Umbilical cord (tissue), 1 donor: ENCODE measurements at regions not wholly inside any gene's neighbourhood (a gene's known extent, or its start where the extent isn't known, plus 50 kb on each side); places are given as distances from the start of the nearest gene placed in this dataset.

Source experiments
- DNase-seq: peaks from one replicate; pipeline ENCODE4 v3.0.0-alpha.2; 2015; ENCODE audit warnings: low spot score

DNA sequence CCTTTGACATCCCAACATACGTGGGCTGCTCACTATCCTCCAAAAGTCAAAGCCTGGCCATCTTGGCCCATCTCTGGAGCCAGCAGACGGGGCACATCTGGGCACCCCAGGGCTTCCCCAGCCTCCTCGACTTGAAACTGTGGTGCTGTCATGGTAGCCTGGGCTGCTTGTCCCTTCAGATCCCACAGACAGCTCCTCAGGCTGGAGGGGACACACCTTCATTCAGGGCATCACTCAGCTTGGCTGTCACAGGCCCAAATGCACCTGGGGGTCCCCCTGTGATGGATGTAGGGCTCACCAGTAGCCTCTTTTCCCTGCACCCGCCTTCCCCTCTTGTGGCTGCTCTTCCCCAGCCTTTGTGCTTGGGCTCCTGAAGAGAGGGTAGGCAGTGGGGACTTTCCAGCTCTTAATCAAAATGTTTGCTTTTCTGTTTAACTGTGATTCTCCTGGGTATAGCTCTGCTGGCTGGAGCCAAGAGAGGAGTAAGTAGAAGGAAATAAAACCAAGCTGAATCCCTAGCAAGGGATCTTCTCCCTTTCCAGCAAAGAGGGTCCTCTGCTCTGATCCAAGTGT lies 92.3 kb downstream of the GYPC start:
- no peak for DNase-seq

DNA sequence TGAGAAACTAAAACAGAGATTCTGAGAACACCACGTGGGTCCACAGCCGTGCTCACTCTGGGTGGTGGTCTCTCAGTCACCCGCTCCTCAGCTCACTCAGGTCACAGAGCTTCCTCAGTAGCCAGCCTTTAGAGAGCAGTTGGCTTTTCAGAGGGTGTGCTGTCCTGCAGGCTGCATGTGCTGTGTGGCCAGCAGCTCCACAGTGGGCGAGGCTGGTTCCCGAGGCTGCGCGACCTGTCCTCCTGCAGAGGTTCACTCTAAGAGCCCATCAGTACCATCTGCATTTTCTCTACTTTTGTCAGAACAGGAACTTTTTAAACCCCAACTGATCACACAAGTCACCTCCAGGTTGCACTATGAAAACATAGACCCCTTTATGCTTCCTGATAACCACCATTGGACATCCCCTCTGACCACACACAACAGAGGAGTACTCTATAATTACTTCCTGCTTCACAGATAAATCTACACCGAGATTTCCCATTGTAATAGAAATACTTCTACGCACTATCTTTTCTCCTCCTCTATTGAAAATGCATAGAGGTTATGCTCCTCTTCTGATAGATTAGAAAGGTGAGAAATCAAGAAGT lies 93.1 kb downstream of the GYPC start:
- no peak for DNase-seq

DNA sequence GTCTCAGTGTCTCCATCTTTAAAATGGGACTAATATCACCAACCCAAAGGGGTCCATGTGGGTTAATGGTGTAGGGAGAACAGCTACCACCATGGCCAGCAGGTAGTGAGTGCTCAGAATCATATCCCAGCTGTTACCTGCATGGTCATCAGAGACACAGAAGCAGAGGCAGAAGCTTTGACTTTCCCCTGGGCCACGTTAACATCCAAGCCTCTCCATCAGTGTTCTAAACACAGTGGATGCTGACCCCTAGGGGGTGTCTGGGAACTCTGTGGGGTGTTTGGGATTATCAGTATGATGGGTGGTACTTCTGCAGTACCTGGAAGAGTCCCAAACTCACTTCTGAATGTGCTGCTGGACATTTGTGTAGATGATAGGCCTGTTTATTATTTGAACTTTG lies 93.6 kb downstream of the GYPC start:
- DNase-seq, result no peak

DNA sequence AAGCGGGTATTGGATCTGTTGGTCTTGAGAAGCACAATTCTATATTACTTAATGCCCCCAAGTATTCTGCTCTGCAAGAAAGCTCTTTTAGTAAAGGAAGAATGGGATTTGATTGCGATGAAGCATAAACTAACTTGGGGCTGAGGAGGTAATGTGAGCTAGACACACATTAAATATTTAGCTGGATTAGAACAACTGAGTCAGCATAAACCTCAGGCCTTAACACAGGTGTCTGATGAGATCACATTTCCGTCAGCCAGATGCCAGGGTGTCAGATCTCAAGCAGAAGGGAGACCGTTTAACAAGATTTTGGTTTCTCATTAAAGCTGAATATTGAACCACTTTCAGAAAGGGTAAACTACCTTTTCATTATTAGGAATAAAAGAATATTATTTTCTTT lies 94.5 kb downstream of the GYPC start:
- no peak for DNase-seq

DNA sequence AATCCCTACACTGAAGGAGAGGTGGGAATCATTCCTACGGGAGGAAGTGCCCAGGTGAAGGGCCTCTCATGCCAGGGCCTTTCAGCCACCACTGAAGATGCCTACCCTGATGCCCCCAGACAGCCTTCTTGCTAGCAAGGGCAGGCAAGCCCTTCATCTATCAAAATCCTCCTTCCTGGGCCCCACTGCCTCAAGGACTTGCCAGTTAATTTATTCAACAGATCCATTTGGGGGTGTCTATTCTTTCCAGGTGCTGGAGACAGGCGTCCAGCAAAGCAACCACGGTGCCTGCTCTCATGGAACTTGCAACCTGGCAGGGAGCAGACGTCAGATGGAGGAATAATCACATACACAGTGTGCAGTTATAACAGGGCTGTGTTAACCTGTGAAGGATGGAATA lies 95.5 kb downstream of the GYPC start:
- DNase-seq, result no peak

DNA sequence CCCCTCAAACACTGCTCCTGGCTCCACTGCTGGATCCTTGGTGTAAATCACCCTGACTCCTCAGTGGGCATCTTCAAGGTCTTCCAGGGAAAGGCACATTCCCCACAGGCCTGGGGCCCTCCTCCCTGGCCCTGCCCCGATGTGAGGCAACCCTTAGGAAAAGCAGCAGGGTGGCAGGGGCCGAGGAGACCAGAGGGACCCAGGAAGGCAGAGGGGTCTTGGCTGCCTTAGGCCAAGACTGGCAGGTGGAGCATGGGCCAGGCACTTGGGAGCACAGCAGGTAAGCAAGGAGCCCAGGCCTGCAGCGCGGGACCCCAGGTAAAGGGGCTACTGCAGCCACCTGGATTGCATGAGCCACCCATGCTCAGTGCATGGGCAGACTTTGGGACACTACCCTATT lies 96.9 kb downstream of the GYPC start:
- no peak for DNase-seq

DNA sequence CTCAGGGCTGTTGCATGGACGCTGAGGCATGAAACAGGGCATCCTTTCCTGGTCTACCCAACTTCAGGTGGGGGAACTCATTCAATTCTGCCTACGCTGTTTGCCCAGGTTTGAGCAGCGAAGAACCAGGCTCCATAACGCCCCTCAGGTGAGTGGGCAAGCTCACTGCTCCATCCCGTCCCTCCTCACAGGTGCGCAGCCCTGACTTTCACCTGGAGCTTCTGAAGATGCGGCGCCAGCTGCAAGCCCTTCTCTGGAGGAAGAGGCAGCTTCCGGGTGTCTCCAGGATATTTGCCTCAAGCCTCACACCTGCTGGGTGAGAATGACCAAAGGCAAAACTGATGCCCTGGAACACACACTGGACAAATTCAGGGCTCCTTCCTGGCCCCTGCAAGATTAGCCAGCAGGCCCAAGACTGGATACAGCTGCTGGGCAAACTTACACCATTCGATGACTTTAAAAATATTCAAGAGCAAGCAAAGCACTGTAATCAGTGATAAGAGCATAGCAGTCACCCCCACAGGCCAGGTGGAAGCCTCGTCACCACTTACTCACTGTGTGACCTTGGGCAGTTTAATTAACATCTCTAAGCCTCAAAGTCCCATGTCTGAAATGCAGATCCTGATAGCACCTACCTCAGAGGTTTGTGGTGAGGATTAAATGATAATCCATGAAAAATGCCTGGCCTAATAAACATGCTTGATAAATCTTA lies 97.7 kb downstream of the GYPC start:
- DNase-seq, result no peak

DNA sequence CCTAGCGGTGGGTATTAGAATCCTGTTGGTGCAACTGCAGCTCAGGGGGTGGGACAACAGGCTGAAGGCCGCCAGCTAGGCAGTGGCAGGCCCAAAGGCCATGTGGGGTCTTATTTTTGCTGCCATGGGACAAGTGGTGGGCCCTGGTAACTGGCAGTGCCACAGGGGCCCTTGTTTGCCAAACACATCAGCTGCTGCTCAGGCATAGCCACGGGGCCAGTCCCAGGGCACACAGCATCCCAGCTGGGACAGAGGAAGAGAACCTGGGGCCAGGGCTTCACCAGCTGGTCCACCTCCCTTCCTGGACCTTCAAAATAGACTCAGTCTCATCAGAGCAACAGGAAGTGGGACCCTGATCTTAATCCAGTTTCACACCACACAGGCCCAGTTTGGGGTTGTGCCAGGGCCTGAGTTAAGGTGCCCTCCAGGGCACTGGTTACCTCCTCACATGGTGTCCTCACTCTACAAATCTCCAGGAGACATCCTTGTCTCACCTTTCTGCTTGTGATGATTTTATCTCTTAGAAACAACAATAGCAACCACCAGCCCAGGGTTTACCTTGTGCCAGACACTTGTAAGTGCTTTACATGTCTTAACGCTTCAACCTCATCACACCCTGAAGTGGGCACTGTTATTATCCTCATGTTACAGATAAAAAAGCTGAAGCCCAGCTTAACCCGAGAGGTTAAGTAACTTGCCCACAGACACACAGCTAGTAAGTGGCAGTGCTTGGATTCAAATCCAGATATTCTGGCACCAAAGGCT lies 98.5 kb downstream of the GYPC start:
- DNase-seq, result no peak

DNA sequence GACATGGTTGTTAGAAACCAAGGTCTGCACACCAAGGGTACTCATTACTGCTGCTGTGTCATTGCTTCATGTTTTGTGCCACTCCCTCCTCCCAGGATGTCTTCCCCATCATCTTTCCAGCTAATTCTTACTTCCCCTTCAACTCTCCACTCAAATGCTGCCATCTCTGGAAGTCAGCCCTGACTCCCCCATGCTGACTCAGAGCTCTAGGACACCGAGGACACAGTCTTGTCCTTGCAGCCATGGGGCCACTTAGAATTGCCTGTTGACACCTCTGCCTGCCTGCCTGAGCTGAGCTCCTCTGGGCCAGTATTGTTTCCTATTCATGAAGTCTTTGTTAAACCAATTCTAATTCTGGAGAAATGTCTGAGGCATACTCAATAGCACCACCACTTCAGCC lies 100.2 kb downstream of the GYPC start:
- no peak for DNase-seq

DNA sequence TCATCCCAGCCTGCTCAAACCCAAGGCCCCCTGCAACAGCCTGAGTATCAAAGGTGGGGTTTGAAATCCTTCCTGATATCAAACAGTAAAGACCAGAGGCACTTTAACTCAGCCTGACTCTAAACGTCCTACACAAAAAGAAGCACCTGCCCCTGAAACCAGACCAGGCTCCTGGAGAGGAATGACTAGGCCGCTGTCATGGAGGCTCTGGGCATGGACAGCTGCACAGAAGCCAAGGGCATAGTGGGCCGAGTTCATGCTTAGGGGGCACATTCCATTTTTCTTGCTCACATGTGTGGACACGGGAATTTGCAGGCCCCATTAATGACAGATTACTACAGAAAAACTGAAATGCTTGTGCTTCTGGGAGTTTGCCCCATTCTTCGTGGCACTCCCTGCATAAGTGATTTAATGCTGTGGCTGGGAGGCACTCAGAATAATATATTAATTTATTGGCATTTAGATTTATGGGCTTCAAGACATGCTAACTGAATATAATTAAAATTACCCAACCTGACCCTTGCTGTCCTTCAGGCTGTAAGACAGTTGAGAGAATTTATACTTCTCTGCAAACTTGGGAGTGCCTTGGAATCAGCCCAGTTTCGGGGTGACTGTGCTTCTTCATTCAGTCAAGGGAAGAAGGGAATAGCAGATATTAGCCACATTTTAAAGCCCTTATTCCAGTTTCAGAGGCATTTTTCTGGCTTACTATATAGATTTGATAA lies 105.5 kb downstream of the GYPC start:
- no peak for DNase-seq

DNA sequence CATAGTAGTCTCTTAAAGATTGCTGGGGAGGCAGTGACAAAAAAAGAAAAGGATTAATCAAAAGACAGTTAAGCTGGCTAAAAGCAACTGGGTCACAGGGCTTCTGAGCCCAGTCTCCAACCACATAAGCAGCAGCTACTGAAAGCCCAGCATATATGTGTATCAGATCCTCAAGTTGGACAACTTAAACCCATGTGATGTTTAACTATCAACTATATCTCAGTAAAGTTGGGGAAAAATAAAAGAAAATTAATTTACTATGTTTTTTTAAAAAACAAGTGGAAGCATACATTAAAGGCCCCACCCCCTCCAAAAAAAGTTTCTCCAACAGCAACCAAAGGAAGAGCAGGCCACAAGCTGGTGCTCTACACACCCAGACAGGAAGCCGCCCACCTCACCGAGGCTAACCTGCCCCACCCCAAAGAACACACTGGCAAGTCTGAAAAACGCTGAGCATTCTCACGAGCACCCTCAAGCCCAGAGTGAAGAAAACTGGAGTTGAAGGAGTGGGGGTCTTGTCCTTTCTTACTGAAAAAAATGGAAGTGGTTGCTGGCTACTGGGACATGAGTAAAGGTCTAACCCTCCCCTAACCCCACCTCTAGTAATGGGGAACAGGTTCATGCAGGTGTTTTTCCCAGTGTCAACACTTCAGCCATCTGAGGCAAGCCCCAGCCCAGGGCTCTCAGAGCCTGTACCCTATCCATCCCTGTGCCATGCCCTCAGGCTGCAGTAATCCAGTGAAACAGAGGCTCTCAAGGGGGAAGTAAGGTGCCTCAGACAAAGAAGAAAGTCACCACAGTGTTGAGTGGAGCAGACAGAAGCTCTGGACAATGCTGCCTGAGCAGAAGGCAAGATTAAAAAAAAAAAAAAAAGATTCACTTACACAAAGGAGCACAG lies 106.3 kb downstream of the GYPC start:
- DNase-seq, result no peak

DNA sequence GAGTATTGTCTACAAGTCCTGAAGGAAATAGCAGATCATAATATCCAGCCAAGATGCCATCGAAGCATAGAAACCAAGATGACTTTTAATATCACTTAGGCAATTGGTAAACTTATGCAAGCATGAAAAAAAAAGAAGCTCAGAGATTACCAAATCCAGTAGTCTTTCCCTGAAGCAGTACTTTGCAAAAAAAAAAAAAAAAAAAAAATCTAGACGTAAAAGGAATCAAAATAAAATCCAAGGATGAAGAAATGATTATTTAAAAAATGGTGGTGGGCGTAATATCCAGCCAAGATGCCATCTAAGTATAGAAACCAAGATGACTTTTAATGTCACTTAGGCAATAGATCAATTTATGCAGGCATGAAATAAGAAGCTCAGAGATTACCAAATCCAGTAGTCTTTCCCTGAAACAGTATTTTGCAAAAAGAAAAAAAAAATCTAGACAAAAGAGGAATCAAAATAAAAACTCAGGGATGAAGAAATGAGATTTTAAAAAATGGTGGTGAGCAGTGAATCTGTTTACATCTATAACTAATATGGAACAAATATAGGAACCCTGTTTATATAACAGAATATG lies 108.8 kb downstream of the GYPC start:
- no peak for DNase-seq

DNA sequence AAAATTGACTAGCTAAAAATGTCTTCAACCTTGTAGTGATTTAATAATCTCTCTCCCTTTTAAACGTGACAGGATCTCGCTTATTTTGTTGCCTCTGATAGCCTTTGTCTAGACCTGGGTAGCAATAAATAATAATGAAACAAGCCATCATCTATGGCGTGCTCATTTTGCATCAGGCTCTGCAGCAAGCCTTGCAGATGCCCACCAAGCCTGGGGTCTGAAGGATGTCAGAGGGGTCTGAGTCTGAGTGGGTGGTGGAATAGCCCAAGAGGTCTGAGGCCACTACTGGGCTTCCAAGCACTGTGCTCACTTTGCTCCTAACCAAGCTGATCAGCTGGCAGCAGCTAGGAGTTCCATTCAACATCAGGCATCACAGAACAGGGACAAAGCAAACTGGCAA lies 109.4 kb downstream of the GYPC start:
- DNase-seq, result no peak

DNA sequence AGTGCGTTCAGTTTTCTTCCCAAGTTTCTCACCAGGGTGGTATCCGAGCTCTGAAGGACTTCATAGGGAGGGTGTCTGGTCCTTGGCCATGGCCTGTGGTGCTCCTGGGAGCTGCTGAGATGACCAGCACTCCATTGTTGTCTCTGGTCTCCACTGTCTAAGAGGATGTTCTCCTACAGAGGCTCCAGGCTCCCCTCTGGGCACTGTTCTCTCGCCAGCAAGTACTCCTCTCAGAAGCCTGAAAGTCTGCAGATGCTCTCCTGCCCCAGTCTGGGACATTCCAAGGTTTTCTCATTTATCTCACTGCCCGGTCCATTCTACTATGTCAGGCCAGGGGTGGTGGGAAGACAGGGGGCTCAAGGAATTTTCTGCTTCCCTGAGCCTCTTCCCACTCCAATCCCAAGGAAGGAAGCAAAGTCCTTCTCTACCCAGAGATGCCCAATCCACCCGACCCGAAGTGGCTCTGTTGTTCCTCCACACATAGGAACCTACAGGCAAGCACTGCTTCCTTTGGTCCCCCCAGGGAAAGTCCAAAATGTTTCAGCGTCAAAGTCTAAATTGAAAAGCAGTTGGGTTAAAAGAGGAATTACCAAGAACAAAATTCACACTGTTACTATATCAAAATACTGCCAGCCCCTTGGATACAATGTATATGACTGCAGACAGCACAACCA lies 110.5 kb downstream of the GYPC start:
- no peak for DNase-seq

DNA sequence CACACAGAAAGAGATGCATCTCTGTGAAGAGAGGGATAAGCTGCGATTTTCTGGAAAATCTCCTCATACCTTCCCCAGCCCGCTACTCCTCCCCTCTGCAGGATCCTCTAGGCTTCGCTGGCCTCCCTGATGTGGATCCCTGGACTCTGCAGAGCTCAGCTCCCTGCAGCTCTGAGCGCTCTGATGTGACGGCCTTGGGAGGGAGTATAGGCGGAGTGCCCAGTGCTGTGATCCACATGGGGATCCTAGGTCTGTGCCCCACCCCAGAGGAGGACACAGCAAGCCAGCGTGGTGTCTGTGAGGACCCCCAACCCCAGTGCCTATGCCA lies 111.0 kb downstream of the GYPC start:
- no peak for DNase-seq

DNA sequence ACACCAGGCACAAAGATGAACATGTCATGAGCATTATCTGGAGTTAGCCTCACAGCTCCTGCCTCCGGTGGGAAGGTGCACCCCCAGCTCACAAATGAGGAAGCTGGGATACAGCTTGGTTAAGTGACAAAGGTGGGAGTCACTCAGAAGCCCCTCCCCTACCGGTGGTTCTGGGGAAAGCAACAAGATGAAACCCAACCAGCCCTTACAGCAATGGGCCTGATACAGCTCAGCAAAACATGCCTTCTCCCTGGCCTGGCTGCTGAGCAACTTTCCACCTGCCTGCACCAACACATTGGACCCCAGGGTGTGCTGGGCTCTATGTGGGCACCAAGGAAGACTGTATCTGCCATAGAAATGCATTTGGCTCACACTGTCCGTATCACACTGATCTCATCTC lies 113.2 kb downstream of the GYPC start:
- DNase-seq, result no peak

DNA sequence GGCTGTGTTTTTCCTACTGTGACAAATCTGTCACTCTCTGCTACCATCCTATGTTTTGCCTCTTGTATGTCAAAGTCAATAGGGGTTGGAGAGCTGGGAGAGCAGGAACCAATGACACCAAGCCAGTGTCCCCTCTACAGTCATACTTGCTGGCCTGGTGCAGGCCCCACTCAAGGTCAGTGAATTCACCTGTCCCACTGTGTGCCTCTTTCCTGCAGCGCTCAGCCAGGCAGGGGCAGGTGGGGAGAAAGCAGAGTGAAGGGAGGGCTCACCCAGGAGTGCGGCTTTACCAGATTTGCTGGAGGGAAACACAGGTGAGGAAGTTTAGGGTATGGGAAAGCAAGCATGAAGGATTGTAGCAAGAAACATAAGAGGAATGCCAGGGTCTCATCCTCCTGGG lies 114.5 kb downstream of the GYPC start:
- no peak for DNase-seq

DNA sequence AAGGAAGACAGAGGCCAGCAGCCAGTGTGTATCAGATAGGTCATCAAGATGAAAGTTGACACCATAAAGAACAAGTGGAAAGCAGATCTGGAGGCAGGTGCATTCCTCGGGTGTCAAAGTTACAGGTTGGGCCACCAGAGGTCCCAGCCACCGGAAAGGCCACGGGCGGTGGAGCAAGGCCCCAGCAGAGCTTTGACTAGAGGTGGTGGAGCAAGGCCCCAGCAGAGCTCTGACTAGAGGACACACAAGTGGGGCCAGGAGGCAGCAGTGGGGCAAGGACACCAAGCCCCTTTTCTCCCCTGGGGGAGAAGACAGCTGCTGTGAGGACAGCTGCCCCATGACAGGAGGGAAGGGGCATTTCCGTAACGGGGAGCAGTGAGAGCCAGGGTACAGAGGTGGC lies 115.1 kb downstream of the GYPC start:
- no peak for DNase-seq

DNA sequence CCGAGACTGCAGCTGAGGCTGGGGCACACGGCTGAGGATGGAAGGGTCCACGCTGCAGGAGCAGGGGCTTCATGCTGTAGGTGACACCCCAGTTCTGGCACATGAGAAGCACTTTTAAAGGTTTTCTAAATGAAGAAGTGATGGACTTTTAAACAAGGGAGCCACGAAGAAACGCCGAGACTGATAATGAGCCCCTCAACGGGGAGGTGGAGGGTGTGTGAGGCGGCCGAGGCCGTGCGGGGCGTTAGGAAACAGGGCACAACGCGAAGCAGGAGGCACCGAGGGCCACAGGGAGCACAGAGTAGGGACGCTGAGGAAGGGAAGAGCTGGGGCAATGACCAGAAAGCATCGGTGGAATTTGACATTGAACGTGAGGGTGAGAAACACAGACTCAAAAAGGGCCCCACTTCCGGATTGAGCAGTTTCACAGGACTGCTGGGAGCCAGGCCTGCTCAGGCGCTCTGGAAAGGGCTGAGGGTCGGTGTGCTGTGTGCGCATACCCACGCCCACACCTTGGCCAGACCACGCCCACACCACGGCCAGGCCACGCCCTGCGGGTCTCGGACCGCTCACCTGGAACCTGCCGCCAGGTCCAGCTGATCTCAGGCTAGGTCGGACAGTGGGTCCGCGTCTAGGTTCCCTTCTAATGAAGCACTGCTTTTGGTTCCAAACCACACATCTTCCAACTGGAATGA lies 115.7 kb downstream of the GYPC start:
- no peak for DNase-seq

DNA sequence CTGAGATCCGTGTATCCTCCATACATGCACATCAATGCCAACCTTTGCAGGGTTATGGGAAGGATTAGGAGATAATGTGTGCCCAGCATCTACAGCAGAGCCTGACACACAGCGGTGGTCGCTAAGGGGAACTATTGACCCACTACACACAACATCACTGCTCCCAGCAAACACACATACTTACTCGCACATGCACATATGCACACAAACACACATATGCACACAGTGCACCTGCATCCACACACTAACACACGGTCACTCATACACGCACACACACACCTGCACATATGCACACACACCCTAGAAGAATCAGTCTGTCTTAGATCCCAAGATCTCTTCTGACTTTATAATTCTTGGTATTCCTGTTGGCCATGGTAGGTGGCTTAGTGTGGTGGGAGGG lies 118.3 kb downstream of the GYPC start:
- DNase-seq, result no peak
